ENCODE measurements at regions not wholly inside any gene's neighbourhood (a gene's known extent, or its start where the extent isn't known, plus 50 kb on each side); places are given as distances from the start of the nearest gene placed in this dataset.
"Not testable (repeated sequence)": the region's sequence is repeated elsewhere in the genome, so short reads cannot be mapped to it uniquely, and the experiment has no call there.

DNA sequence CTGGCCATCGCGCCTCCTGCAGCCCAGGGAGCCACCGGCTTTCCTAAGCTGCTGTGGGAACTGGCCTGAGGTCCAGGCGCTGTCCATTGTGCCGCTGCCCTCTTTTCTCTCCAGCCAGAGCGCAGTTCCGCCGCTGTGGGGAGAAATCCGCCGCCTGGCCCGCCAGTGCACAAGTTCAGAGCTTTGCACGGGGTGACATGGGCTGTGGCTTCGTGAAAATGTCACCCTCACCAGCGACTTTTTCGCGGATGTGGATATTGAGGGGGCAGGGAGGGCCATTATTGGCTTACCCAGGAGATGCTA, 97.5 kb upstream of the ZNF722 start:
- not testable (repeated sequence) for TF ChIP-seq POLR2A, EP300 (IDR thresholded peaks at IDR 0.05)
- TF ChIP-seq, protein P1, sequence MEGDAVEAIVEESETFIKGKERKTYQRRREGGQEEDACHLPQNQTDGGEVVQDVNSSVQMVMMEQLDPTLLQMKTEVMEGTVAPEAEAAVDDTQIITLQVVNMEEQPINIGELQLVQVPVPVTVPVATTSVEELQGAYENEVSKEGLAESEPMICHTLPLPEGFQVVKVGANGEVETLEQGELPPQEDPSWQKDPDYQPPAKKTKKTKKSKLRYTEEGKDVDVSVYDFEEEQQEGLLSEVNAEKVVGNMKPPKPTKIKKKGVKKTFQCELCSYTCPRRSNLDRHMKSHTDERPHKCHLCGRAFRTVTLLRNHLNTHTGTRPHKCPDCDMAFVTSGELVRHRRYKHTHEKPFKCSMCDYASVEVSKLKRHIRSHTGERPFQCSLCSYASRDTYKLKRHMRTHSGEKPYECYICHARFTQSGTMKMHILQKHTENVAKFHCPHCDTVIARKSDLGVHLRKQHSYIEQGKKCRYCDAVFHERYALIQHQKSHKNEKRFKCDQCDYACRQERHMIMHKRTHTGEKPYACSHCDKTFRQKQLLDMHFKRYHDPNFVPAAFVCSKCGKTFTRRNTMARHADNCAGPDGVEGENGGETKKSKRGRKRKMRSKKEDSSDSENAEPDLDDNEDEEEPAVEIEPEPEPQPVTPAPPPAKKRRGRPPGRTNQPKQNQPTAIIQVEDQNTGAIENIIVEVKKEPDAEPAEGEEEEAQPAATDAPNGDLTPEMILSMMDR (IDR thresholded peaks at IDR 0.05): not testable (repeated sequence)
